HG02588 (cell line): ENCODE measurements at regions not wholly inside any gene's neighbourhood (a gene's known extent, or its start where the extent isn't known, plus 50 kb on each side); places are given as distances from the start of the nearest gene placed in this dataset.

Experiments
- ATAC-seq: cut with Tn5 transposase; IDR thresholded peaks from one replicate; pipeline ENCODE4 v1.9.1; 2021; ENCODE audit warnings: mild to moderate bottlenecking, moderate library complexity; ENCODE audit not compliant: unreplicated experiment

DNA sequence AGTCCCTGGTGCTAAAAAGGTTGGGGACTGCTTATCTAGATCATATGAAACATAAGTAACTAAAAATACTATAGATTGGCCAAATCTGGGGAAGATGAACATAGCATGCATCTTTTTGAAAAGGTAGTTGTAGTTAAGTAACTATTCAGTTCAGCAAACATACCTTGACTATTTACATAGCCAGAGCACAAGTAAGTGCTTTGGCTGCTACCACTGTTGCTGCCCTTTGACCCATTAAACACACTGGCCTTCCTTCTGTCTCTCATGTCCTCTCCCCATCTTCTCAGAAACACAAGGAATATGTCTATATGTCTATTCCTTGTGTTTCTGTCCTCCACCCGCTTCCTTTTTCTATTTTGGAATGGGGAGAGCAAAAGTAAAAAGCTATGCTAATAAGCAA is 87.9 kb upstream of the SPRY1 start:
- no peak for ATAC-seq

DNA sequence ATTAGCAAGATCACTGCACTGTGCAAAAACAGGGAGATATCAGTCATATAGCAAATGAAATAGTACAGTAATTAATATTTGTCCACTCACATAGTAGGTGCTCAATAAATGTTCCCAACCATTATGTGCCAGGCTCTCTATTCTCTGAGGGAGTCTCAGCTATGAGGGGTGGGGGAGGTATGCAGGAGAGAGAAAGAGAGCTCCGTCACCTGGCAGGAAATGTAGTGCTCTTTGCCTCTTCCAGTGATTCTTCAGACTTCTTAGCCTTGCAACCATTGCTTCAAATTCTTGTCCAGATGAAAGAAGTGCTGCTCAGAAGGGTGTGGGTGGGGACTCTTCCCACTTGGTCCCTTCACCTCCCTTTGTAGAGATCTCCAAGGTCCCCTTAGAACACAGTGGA is 84.5 kb upstream of the SPRY1 start:
- no peak for ATAC-seq

DNA sequence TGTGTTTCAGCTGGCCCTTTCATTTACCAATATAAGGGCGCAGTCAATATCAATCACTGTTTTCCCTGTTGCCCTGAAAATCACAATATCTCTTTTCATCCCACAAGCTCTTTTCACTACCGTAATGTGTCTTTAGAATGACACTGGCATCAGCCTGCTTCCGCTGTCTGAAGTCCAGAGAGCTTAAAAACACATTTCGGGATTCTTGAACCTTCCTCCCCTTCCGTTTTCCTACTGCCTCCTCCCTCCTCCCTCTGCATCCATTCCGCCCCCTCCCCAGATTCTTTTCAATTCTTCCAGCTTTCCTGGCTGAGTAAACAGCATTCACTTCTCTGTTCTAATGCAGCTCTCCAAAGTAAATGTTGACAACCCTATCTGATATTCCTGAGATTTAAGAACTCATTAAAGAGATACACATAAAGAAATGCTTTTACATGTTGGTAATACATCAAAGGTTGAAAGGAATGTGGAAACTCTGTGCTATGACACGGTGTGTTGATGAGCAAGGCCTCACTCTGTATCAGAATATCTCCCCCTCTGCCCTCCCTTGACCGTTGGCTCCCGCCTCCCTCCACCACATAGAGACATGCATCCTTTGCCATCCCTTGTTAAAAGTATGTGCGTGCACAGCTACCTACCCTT is 83.5 kb upstream of the SPRY1 start:
- ATAC-seq, result no peak

DNA sequence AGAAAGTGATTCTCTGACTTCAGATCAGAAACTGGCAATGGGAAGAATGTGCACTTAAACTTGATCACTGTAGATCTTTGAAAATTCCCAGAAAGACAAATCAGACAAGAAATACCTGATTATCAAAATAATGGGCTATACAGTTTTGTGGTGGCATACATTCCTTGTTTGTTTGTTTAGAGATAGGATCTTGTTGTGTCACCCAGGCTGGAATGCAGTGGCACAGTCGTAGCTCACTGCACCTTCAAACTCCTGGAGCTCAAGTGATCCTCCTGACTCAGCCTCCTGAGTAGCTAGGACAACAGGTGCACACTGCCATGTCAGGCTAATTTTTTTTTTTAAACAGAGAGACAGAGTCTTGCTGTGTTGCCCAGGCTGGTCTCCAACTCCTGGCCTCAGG is 81.0 kb upstream of the SPRY1 start:
- ATAC-seq, result no peak

DNA sequence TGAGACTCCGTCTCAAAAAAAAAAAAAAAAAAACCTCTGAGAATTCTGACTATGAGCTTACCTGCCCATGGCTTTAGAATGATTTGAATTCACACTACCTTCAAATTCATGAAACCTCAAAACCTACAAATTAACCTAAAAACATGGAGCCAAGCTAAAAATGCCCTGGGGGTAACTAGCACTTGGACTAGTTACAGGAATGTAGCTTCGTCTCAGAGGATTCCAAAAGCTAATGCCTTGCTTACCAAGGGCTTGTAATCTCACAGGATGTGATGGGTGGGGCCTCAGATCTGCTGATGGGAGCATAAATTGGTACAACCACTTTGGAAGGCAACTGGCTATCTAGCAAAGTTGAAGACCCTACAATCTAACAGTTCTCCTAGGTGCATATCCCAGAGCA is 79.4 kb upstream of the SPRY1 start:
- no peak for ATAC-seq

DNA sequence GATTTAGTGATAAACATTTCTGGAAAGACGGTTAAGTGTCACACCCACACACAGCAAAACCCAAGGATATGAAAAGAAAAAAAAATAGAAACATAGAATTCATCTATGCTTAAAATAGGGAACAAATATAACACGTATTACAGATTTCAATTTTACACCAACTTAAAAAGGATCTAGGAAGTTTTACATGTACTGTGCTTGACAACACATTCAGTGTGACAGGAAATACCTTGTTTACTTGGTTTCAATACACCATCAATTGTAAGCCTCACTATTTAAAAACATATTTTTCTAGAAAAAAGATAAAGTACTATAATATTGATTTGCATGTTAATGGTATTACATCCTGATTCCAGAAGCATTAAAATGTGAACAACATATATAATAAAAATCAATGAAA is 77.0 kb upstream of the SPRY1 start:
- ATAC-seq, result no peak

DNA sequence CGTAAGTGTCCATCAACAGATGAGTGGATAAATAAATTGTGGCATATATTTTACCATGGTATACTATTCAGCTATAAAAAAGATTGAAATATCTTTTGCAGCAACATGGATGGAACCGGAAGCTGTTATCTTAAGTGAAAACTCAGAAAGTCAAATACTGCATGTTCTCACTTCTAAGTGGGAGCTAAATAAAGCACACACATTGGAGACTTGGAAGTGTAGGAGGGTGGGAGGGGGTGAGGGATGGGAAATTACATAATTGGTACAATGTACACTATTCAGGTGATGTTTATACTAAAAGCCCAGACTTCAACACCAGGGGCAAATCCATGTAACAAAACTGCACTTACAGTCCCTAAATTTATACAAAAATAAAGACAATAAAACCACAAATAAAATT is 72.6 kb upstream of the SPRY1 start:
- no peak for ATAC-seq

DNA sequence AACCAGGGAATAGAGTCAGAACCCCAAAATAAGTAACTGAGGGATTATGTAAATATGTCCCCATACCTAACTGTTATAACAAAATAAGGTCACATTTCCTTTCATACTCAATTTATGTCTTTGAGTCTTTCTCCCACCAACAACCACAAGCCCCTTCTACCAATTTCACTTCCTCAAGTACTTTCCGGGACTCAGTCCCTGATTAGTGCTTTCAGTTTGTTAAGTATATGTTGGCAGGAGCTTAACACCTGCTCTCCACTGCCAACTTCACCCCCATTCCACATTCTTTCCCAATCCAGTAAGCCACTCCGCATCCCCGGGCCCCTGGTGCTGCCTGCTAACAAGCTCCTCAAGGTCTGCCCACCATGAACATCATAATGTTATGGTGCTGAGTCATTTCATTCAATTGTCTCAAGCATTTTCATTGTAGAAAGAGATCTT is 71.3 kb upstream of the SPRY1 start:
- ATAC-seq, result peak; percentile 97

DNA sequence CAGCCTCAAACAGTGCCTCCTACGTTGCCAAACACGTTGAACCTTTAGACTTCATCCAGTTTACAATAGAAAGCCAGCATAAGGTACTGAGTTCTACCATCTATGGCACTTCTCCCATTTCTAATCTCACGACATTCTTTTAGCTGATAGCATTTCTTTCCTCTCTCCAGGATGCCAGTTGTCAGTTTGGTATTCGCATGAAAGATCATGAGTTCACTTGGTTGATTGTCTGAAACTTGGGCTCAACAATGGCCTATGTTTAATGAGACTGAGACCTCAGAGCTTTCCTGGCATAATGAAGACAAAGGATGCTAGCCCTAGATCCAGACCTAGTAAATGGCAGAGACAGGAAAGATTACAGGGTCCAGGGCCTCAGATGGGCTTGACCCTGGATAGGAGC is 69.2 kb upstream of the SPRY1 start:
- no peak for ATAC-seq

DNA sequence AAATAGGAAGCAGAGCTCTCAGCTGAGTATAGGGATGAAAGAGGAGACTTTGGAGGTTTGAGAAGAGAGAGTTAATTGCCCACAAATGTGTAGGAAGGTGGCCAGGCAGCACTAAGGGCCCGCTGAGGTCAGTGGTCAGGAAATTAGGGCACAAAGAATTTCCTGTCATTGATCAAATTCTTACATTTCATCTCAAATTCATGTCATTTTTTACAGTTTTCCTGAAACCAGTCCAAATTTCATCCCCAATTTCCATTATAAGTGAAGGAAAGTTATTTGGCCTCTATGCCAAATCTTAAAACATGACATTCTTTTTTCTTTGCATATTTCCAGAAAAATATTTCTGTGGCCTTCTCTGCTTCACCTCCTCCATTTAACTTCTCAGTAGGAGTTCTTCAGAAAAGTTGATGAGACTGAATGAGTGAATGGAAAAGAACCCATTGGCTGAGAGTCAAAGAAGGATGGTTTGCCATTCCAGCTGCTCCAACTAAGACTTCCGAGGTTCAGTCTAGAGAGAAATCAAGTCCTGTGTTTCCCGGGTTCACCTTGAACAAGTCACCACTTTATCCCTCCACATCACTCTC is 68.7 kb upstream of the SPRY1 start:
- no peak for ATAC-seq

DNA sequence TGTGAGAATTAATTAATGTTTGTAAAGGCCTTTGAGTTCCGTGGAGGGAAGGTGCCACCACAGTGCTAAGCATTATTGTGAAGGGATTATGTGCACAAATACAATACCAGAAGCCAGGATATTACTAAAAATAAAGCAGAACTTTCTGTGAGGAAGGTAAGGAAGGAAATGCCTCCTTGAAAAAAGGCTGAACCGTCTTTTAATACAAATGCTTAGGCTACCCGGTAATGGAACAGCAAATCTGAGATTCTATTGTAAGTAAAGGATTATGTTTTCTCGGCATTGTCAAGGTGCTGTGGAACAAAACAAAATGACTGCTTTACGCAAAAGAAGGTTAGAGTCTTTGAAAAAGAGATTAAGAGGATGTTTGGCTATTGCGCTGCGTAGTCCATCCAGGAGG is 57.9 kb upstream of the SPRY1 start:
- ATAC-seq, result no peak

DNA sequence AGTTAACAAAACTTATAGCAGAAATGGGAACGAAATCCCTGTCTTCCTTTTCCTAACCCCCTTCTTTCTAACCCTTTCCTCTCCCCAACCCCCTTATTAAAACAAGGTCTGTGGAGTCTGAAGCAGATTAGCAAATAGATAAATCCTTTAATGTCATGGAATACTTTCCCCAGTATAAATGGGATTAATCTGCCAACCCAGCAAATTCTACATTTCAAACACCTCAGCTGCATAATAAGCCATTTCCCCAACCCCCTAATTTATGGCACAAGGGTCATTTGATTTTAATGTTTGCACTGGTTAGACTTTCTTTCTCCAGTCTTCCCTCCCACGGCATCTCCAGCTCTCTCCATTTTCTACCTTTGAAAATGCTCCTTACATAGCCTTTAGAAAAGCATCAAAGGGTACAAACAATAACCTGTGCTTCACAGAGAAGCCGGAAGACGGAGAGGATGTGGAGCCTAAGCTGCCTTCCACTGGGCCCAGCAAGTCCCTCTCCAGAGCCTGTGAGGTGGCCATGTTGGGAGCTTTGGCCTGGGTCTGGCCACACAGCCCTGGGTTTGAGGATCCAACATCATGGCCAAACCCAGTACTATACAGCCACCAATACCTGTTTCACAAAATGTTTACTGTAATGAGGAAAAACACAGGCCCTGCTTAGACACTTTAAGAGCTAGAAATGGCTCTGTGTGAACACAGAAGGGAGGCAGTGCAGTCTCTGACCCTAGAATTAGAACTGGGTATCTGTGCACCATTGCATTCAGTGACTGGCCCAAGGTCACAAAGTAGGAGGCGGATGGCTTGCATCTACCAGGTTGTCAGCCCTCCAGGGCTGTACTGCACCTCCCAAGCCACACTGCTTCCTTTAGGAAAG is 56.9 kb upstream of the SPRY1 start:
- no peak for ATAC-seq

DNA sequence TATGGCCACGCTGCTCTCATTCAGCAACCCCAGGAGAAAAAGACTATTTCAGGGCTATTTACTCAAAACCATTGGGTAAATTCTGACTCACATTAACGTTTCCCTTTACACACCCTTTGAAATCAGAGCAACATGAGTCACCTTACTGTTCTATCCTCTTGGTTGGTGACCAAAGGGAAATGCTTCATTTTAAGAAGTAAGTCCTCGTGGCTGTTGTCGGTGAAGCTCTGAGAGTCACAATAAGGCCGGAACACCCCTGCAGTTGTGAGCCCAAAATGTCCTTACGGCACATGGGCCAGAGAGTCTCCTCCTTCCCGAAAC is 56.3 kb upstream of the SPRY1 start:
- no peak for ATAC-seq

DNA sequence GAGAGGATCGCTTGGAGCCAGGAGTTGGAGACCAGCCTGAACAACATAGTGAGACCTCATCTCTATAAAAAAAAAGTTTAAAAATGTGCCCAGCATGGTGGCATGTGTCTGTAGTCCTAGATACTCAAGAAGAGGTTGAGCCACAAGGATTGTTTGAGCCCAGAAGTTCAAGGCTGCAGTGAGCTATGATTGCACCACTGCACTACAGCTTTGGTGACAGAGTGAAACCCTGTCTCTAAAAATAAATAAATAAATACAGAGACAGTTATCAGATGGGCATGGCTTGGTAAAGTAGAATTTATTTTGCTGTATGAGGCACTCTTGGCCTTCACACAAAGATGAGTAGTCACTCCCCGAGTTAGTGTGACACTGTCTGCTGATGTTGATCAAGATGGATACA is 54.1 kb upstream of the SPRY1 start:
- ATAC-seq, result no peak

DNA sequence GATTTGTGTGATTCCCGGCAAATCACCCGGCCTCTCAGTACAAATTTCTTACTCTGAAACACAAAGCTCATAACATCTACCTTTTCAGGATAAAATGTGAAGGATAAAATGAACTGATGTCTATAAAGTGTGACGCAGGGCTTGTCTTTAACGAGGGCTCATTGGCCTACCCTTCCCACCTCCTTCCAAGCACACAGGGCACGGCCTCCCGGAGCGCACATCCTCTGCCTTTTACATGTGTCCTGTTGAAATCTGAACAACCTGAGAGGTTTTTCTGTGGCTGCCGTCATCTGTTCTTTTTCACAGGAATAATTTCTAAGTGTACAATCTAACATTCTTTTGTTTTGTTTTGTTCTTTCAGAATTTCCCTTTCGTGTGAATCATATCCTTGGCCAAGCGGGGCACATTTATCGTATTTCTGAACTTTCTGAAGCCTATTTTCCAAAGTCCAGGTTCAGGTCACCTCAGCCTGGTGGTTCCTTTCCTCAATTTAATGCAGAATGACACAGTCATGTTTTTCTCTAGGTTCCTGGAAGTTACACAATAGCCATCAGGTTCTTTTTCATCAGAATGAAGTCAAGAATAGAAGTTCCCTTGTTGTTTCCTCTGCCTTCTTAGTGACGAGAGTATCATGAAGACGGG is 53.1 kb upstream of the SPRY1 start:
- no peak for ATAC-seq

DNA sequence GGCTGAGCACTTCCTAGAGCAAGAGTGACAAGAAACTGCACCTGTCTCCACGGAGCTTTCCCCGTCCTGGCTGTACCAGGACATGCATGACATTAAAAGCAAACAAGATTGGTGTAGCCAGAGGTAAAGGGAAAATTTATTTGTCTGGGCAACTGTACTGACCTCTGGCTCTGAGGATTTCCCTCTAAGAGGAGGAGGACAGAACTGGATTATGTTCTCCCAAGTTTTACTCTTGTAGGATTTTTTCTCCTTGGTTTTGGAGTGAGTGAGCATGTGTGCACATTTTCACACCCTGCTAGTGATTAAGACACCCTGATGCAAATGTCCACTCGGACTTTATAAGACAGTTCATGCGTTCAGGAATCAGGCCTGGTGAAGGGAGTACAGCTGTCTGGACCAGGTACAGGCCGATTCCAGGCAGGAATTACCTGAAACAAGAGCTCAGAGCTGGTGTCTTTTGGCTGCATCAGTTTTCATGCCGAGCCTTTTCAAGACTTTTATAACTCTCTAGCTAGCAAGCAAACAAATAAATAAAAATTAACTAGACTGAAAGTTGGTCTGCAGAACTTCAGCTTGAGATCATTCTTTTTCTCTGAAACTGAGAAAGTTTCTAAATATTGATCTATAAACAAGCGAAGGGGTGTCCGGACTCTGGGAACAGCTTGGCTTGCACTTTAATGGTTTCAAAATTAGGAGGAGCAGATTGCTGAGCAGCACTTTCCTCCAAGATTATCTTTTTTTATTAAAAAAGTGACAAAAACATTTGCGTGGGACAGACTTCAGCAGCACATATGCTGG is 51.3 kb upstream of the SPRY1 start:
- ATAC-seq, result no peak

DNA sequence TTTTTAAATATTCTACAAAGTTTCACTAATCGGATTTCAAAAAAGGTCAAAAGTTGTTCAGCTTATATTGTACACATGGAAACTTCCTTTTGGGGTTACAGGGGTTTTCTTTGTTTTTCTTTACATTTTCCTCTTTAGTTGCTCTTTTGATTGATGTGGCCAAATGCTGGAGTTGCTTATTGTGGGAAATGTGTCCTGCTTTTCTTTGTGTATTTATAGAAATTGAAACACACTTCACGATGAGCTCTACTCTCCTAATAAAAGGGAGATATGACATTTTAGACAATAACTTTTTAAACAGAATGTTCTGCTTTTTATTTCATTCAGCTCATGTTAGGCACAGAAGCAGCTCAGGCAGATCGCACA is 50.7 kb upstream of the SPRY1 start:
- no peak for ATAC-seq

DNA sequence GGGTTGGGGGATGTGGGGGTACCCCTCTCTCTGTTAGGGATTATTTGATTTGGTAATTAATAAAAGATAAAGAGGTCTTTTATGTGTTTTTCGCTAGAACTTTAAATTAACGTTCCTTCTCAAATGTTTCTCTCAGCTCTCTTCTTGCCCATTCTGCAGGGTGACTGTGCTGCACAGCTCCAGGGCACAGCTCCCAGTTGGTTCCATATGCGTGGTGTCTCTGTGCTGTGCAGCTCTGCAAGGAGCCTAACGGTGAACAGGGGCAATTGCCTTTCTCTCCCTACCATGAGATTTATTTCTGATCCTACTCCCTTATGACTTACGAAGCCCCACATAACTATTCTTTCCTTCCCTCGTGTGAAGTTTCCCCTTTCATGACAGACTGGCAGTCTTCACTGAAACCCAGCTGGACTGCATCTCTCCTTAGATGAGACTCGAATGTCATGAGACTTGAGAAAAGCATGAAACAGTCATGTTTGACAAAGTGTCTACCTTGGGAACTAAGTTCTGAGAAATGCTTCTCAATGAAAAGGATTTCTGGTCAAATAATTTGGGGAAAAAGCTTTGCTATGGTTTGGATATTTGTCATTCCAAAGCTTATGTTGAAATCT is 50.2 kb upstream of the SPRY1 start:
- no peak for ATAC-seq
